HG03097 (cell line): ENCODE measurements at regions not wholly inside any gene's neighbourhood (a gene's known extent, or its start where the extent isn't known, plus 50 kb on each side); places are given as distances from the start of the nearest gene placed in this dataset.
"Not testable (repeated sequence)": the region's sequence is repeated elsewhere in the genome, so short reads cannot be mapped to it uniquely, and the experiment has no call there.

Source experiments
- ATAC-seq: cut with Tn5 transposase; IDR thresholded peaks from one replicate; pipeline ENCODE4 v1.9.1; 2021; ENCODE audit not compliant: unreplicated experiment, low FRiP score

GRCh38 chr5:14998491-14998890 is 126.9 kb upstream of the ANKH start:
- ATAC-seq, result no peak

- peak; percentile 69 for ATAC-seq
These were observed 125.4 kb upstream of the ANKH start for GRCh38 chr5:14996997-14997396.

GRCh38 chr5:14995229-14995628 is 123.7 kb upstream of the ANKH start:
- ATAC-seq, result no peak

GRCh38 chr5:14993459-14994133 is 122.0 kb upstream of the ANKH start:
- ATAC-seq, result not testable (repeated sequence)

DNA sequence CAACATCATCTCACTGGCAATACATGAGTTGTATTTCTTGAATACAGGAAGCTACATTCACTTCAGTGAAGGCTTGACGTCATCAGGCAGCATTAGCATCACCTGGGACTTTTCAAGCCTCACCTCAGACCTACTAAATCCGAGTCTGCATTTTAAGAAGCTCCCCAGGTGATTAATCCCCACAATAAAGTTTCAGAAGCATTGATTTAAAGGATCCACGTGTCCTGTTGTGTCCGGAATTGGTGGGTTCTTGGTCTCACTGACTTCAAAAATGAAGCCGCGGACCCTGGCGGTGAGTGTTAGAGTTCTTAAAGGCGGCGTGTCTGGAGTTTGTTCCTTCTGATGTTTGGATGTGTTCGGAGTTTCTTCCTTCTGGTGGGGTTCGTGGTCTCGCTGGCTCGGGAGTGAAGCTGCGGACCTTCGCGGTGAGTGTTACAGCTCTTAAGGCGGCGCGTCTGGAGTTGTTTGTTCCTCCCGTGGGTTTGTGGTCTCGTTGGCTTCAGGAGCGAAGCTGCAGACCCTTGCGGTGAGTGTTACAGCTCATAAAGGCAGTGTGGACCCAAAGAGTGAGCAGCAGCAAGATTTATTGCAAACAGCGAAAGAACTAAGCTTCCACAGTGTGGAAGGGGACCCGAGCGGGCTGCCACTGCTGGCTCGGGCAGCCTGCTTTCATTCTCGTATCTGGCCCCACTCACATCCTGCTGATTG is 121.3 kb upstream of the ANKH start:
- peak; percentile 66 for ATAC-seq

DNA sequence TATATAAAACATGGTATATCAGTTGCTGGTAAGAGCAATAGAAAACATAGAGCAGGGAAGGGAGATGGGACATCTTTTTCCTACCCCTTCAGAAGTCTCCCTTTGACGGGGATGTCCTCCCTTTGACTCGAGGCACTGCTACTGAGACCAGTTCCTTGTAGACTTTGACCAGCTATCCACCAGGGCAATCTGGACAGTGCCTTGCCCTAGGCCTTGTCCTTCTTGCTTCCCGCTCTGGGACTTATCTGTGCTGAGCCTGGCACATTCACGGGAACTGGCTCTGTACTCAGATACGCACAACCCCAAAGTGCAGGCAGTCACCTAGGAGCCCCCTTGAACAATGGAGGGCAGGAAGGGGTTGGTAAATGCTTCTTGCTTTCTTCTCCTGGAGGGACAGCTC is 116.6 kb upstream of the ANKH start:
- no peak for ATAC-seq

DNA sequence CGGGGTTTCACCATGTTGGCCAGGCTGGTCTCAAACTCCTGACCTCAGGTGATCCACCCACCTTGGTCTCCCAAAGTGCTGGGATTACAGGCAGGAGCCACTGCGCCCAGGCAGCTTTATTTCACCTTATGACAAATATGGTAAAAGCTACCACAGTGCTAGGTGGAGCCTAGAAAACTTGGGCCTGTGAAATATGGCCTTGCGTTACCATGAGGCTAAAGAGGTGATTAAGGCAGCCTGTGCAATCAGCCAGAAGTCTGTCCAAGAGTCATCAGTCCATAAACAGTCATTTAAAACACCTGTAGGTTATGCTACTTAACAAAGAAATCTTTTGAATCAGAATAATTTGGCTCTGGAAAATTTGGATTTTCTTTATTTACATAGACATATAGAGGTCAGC is 114.8 kb upstream of the ANKH start:
- ATAC-seq, result no peak

DNA sequence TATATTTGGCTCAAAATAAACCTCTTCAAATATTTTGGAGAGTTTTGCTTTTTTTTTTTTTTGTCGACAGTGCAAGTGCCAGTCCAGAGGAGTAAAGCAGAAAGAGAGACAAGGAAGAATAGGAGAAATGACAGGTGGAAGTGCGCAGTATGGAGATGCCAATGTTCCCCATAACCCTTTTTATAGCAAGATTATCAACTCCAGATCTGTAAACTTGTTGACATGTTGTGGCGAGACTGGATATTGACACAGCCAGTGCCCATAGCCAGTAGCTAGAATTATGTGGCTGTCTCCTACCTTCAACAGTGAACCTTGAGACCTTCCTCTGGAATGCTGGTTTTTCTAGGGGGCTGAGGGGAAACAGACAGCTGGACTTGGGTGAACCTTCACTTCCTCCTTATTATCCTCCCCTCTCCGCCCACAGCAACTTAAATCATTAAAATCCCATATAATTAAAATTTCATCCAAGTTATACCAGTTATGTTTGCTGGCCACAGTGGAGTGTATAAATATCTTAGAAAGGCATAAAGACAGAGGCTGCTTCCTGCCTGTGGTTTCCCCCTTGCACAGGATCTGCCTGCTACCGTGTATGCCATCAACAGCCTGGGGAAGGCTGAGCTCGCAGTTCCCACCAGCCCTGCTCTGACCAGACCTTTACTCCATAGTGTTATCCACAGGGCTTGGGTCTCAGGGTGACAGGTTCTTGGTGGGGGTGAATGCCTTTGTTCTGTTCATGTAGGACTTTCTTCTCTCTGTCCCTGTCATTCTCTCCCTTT is 112.3 kb upstream of the ANKH start:
- ATAC-seq, result no peak

DNA sequence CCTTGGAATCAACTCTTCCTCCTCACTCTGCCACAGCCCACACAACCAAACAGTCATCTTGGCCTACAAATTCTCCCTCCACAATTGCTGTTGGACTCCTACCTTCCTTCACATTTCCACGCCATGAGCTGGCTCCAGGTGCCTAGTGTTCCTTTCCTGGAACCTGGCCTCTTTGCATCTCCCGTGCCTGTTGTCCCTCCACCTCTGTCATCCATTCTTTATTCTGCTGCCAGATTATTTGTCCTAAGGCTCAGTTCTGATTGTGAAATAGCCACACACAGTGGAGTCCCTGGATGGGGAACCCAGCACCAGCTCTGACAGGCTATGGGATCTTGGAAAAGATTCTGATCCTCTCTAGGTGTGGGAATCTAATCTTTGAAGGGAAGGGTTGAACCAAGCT is 109.1 kb upstream of the ANKH start:
- no peak for ATAC-seq

GRCh38 chr5:14977058-14977685 is 105.6 kb upstream of the ANKH start:
- no peak for ATAC-seq

- ATAC-seq, result no peak
These were observed 104.9 kb upstream of the ANKH start for GRCh38 chr5:14976486-14976885.

- ATAC-seq, result no peak
These were observed 100.3 kb upstream of the ANKH start for GRCh38 chr5:14971873-14972272.

- ATAC-seq, result no peak
These were observed 97.2 kb upstream of the ANKH start for GRCh38 chr5:14968796-14969195.

DNA sequence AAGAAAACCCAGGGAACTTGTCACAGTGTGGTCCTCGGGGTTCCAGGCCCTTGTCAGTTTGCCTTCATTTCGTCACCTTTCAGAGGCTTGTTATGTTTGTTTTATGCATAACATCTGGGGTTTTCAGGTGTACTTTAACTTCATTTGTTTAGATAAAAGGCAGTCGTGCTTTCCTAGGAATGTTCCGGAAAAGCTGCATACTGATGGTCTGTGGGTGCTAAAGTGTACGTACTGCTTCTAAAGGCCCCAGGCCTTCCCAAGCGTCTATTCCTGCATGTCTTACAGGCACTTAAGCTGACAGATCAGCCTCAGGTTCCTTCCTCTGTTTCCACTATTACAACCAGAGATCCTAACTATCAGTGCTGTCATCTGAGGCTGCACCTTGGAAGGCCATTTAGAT is 95.6 kb upstream of the ANKH start:
- ATAC-seq, result no peak

DNA sequence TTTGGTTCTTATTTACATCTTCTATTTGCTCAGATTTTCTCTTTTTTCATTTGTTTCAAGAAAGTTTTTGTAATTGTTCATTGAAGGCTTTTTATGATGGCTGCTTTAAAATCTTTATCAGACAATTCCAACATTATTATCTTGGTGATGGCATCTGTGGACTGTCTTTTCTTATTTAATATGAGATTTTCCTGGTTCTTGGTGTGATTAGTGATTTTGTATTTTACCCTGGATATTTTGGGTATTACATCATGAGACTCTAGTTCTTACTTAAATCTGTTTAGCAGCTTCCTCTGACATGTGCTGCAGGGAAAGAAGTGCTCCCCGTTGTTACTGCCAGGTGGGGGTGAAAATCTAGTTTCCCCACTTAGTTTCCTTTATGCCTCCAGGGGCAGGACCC is 94.2 kb upstream of the ANKH start:
- no peak for ATAC-seq

- no peak for ATAC-seq
These were observed 91.0 kb upstream of the ANKH start for GRCh38 chr5:14962604-14963003.

- no peak for ATAC-seq
These were observed 88.5 kb upstream of the ANKH start for GRCh38 chr5:14960120-14960462.

DNA sequence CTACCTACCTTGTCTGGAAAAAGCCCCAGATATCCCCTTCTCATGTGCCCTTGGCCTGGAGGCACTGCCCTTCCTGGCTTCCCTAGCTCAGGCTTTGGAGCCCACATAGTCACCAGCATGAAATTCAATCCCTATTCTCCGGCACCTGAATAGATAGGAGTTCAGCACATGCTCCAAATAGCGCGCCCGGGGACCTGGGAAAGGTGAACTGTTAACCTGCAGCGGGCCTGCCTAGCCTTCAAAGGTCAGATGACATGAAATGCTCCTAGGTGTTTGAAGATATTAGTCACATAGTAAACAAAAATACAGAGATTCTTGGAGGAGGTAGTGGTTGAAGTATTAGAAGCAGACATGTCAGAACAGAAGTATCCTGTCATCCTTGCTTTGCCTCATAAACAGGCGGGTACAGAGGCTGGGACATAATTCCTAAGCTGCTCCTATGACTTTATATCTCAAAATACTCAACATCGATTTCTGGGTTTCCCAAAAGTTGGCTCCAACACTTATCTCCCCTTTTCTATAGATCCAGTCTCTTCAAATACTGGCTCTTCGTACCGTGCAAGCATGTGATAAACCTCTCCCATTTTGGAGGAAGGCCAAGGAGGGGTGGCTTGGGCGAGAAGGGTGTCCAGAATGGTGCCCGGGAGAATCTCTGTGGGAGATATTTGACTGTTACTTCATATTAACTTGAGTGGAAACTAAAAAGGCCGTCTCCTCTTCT is 88.0 kb upstream of the ANKH start:
- ATAC-seq, result no peak

- no peak for ATAC-seq
These were observed 86.6 kb upstream of the ANKH start for GRCh38 chr5:14958188-14958587.

GRCh38 chr5:14956423-14957046 is 85.0 kb upstream of the ANKH start:
- ATAC-seq, result no peak
